HG02943 (cell line): ENCODE measurements at regions not wholly inside any gene's neighbourhood (a gene's known extent, or its start where the extent isn't known, plus 50 kb on each side); places are given as distances from the start of the nearest gene placed in this dataset.
"Not testable (repeated sequence)": the region's sequence is repeated elsewhere in the genome, so short reads cannot be mapped to it uniquely, and the experiment has no call there.

Experiments used
- ATAC-seq: cut with Tn5 transposase; IDR thresholded peaks from one replicate; pipeline ENCODE4 v1.9.1; 2021; ENCODE audit warnings: mild to moderate bottlenecking, low read depth, moderate library complexity; ENCODE audit not compliant: unreplicated experiment

GRCh38 chr3:25894101-25894500, 104.2 kb downstream of the OXSM start:
- ATAC-seq: no peak

- ATAC-seq: no peak
Observed at GRCh38 chr3:25895031-25895430, 105.1 kb downstream of the OXSM start.

- no peak for ATAC-seq
Observed at GRCh38 chr3:25895443-25895842, 105.6 kb downstream of the OXSM start.

- no peak for ATAC-seq
Observed at GRCh38 chr3:25897019-25897418, 107.1 kb downstream of the OXSM start.

GRCh38 chr3:25899352-25900101, 109.6 kb downstream of the OXSM start:
- no peak for ATAC-seq

- ATAC-seq: no peak
Observed at GRCh38 chr3:25900161-25900560, 110.3 kb downstream of the OXSM start.

- no peak for ATAC-seq
Observed at GRCh38 chr3:25901796-25902195, 111.9 kb downstream of the OXSM start.

GRCh38 chr3:25902586-25902985, 112.7 kb downstream of the OXSM start:
- ATAC-seq: no peak

- ATAC-seq: no peak
Observed at GRCh38 chr3:25903371-25904129, 113.7 kb downstream of the OXSM start.

GRCh38 chr3:25904206-25904605, 114.3 kb downstream of the OXSM start:
- no peak for ATAC-seq

GRCh38 chr3:25906132-25906906, 116.4 kb downstream of the OXSM start:
- ATAC-seq: no peak

GRCh38 chr3:25907081-25907480, 117.2 kb downstream of the OXSM start:
- ATAC-seq: no peak

GRCh38 chr3:25910105-25910504, 120.2 kb downstream of the OXSM start:
- no peak for ATAC-seq

- no peak for ATAC-seq
Observed at GRCh38 chr3:25910997-25911396, 121.1 kb downstream of the OXSM start.

GRCh38 chr3:25911525-25912295, 121.8 kb downstream of the OXSM start:
- ATAC-seq: no peak

GRCh38 chr3:25913179-25913578, 123.3 kb downstream of the OXSM start:
- ATAC-seq: no peak

- no peak for ATAC-seq
Observed at GRCh38 chr3:25915673-25916072, 125.8 kb downstream of the OXSM start.

GRCh38 chr3:25916321-25916720, 126.4 kb downstream of the OXSM start:
- ATAC-seq: no peak

GRCh38 chr3:25931967-25932366, 142.1 kb downstream of the OXSM start:
- not testable (repeated sequence) for ATAC-seq

- ATAC-seq: no peak
Observed at GRCh38 chr3:25938566-25939325, 148.9 kb downstream of the OXSM start.
